Stimulated activated CD8-positive, alpha-beta memory T cell treated with anti-CD3 and anti-CD28 coated beads, Interleukin-2, amount 100 ng/mL, for 48 hours (primary cell): ENCODE measurements at regions not wholly inside any gene's neighbourhood (a gene's known extent, or its start where the extent isn't known, plus 50 kb on each side); places are given as distances from the start of the nearest gene placed in this dataset.

ENCODE experiments used
- DNase-seq, 2 donors: peaks; one replicate each; pipeline ENCODE4 v3.0.0-alpha.2; 2020; ENCODE audit warnings: low read depth in 2 of 2

DNA sequence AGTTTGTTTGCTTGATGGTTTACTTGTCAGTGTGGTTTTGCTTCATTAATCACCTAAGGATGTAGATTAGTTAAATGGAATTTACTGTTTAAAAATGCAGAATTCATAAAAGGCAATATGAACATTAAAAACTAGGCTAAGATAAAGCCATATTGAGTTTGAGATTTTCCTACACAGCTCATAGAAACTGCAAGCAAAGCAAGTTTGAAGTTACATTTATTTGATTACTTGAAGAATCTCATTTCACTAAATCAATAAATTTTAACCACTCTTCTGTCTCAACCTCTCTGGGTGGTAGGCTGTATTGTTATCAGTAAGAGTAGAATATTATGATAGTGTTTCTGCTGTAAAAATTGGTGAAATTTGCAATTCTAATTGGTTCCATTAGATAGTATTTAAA, 1180.7 kb upstream of the SLC10A2 start:
- DNase-seq: no peak

GRCh38 chr13:104206450-104207044, 1140.3 kb upstream of the SLC10A2 start:
- no peak for DNase-seq

DNA sequence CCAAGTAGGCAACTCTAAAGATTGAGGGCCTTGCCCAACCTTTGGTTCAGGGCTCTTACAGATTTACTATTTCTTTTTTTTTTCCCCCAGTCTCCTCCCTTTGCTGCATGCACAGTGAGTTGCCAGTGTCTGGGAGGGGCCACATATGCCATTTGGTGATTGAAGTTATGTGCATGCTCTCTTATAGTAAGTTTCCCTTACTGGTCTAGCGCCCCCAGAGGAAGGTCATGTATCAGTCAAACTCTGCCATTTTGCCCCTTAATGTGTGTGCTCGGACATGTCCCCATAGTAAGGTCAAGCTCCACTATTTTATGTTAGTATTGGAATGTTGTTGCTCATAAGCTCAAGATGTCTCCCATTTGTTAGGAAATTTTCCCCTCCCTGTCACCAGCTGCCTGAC, 1138.0 kb upstream of the SLC10A2 start:
- DNase-seq: no peak

DNA sequence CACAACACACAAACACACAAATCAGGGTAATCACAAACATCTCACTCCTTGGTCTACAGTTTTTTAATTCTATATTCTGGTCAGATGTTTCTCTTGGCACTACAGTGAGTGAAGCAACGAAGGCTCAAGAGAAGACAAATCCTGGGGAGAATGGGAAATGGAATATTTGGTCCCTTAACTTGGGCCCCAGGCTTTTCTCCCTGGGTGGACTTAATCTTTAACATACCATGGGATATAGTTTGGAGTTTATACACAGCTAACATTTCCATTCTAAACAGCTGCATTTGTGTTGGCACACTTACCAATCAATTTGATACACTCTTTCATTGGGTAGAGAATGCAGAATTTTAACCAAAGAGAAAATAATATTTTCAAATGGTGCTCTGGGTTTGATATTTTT, 1132.6 kb upstream of the SLC10A2 start:
- no peak for DNase-seq

- DNase-seq: no peak
Measured at GRCh38 chr13:104196611-104197010, 1130.4 kb upstream of the SLC10A2 start.

DNA sequence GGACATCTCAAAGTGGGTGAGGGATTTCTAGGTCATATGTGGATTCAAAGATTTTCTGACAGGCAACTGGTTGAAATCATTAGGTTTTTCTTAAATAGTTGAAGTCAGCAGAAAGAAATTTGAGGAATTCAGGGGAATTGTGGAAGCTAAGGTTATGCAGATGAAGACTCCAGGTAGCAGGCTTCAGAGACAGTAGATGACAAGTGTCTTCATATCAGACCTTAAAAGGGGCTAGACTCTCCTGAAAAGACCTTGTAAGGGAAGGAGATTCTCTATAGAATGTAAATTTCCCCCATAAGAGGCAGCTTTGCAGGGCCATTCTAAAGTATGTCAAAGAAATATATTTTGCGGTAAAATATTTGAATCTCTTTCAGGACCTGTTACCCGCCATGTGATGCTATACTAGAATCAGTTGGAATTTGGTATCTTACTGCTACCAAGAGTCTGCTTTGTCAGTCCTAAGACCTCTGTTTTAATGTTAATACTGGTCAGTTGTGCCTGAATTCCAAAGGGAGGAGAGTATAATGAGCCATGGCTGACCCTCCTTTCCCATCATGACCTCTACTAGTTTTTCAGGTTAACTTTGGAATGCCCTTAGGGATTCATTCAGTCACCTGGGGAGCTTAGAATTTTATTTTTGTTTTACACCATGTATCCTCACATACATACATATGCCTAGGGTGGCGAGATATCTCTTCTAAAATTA, 1115.5 kb upstream of the SLC10A2 start:
- DNase-seq: no peak

DNA sequence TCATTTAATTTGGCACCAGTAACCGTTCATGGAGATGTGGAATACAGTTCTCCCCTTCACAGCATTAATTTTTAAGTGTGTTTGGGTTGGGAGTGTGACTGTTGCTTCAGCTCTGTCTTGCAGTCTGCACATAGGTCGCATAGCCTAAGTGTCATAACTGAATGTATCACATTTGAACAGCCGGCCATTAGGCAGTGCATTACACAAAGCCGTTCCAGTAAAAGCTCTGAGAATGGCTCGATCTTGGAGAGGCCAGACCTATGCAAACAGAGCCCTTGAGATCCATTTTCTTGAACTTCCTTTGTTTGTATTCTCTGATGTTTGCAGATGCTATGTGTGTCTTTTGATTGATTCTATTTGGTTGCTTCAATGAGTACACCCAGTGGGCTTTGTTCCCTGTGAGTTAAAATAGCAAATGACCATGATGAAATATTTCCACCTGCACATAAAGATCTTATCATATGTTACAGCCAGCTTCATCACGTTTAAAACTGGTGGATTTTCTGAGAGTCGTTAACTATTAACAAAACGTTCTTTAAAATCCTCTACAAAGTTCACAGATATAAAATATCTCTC, 1104.9 kb upstream of the SLC10A2 start:
- DNase-seq: no peak

- no peak for DNase-seq
Measured at GRCh38 chr13:104163866-104164630, 1097.8 kb upstream of the SLC10A2 start.

DNA sequence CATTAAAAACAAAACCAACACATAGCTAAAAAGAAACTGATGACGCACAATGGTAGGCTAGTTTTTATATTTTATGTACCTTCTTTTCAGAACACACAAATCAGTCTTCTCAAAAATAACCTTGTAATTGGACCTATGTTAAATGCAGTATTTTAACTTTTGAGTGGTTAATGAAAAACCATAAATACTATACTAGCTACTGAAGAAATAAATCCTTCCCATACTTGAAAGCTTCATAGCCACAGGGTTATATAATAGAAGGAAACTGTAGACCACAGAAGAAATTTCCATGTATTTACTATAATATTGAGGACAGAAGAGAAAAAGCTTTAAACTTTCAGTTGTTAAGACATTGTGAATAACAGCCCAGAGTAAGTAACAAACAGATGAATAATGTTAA, 1094.3 kb upstream of the SLC10A2 start:
- no peak for DNase-seq

DNA sequence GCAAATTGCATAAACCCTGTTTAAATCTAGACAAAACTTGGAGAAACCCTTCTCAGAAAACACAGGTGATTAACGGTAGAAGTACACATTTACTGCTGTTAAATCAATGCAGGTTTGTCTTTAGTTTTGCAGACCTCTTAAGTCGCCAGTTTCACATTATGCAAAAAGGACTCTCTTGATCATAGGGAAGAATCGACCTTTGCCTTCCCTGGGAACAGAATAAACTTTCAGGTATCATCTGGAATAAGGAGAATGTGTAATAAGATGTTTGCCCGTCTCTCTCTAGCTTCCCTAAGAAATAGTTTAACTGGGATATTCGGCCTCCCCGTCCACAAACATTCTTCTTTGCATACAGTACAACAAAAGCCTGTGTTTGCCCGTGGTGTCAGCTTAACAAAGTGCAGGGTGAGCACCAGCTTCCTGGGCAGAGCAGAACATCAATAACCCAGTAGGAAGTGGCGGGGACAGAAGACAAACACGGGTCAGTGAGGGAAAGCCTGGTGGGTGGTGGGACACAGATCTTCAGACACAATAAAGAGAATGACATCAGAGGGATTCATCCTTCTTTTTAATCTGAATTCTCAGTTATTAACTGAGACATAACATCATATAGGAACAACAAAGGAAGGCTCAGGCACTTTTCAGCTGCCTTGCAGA, 1077.7 kb upstream of the SLC10A2 start:
- DNase-seq: no peak

DNA sequence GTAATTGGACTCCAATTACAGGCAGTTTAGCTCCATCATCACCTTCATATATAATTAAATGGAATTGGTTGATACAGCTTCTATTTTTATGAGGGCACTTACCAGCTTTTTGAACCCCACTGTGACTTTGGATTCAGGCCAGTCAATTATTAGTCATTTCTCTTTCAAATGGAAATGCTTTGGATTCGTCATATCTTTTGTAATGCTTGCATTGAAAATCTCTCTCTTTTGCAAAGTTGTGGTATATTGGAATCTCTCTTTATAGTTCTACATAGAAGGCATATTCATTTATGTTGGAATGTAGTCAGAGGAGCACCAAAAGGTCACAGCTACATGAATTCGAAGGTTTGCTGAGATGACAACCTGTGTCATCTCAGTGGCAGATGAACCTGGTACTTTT, 1074.3 kb upstream of the SLC10A2 start:
- DNase-seq: no peak

DNA sequence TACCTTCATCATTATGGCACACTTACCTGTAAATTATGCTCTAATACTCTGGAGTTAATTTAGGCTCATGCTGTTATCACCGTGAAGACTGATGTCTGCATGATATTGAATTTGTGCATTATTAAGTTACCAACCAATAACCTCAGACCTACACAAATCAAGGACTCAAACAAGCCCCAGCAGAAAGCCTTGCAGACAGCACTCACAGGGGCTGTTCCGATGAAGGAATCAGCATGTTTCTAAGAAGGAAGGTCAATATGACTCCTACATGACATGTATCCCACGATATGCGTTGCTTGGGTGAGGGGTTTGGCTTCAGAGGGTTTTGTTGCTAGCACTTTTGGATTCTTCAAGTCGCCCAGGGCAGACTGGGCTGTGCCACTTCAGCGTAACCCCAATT, 1071.2 kb upstream of the SLC10A2 start:
- DNase-seq: no peak

DNA sequence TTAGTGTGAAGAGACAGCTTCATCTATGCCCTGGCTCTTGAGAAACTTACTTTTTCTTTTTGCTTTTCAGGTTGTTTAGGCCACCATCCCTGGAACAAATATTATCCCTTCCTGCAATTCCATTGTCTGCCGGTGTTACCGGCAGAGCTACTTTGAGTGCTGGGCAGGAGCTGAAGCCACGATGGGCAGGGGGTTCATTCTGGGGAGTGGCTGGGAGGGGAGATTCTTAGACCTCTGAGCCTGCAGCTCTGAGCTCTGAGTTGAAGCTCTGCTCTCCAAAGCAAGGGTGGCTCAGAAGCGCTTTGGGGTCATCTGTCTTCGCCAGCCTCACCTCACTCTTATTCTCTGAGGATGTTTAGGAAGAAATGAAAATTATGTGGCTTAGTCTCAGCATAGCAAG, 1066.6 kb upstream of the SLC10A2 start:
- DNase-seq: no peak

- DNase-seq: no peak
Measured at GRCh38 chr13:104114101-104114500, 1047.9 kb upstream of the SLC10A2 start.

DNA sequence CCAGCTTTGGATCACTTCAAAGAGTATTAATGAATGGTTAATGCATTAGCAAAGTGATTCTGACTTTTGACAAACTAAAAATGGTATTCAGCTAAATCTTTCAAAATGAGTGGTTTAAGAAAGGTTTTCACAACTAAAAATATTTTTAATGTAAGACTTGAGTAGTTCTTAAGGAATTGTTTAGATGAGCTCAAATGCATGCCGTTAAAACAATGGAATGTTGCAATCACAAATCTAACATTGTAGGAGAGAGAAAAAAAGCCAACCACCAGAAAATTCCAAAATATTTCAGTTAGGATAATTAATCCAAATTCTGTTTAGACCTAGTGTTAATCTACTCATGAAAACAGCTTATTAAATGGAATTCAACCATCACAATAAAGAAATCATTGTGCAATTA, 1044.8 kb upstream of the SLC10A2 start:
- DNase-seq: no peak

- no peak for DNase-seq
Measured at GRCh38 chr13:104106705-104107393, 1040.6 kb upstream of the SLC10A2 start.

GRCh38 chr13:104105418-104106355, 1039.5 kb upstream of the SLC10A2 start:
- DNase-seq: no peak

GRCh38 chr13:104099750-104100149, 1033.5 kb upstream of the SLC10A2 start:
- DNase-seq: no peak

GRCh38 chr13:104098421-104098820, 1032.2 kb upstream of the SLC10A2 start:
- DNase-seq: no peak

DNA sequence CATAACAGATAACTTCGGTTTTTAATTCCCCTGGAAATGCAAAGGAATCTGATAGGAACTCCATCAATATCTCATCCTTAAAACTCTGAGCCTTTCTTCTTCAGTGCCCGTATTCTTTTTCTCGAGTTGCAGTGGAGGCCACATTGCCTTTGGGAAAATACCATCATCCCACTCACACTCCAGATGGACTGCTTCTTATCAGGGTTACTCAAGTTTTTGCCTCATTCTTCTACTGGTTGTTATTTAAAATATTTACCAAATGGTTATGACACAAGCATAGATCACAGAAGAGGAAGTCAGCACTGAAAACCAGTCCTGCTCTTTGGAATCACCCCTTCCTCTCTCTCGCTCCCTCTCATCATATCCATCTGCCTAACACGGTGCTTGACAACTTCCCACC, 1020.5 kb upstream of the SLC10A2 start:
- no peak for DNase-seq
